Mesothelial cell of epicardium (in vitro differentiated cells): ENCODE measurements at regions not wholly inside any gene's neighbourhood (a gene's known extent, or its start where the extent isn't known, plus 50 kb on each side); places are given as distances from the start of the nearest gene placed in this dataset.

Source experiments
- DNase-seq, 2 experiments: peaks; one replicate each; pipeline ENCODE4 v3.0.0; 2021; ENCODE audit warnings: low spot score in 2 of 2; ENCODE audit not compliant: unreplicated experiment in 2 of 2
- H3K27ac Mint-ChIP-seq: 2 replicates; pipeline ENCODE4 v1.8.0; 2021; ENCODE audit warnings: mixed read lengths
- H3K27me3 Mint-ChIP-seq: 2 replicates; pipeline ENCODE4 v1.8.0; 2021; ENCODE audit warnings: low read depth, mixed read lengths
- H3K36me3 Mint-ChIP-seq: 2 replicates; pipeline ENCODE4 v1.8.0; 2021; ENCODE audit warnings: mixed read lengths
- H3K4me1 Mint-ChIP-seq: 2 replicates; pipeline ENCODE4 v1.8.0; 2021; ENCODE audit warnings: mixed read lengths
- H3K4me3 Mint-ChIP-seq: 2 replicates; pipeline ENCODE4 v1.8.0; 2021; ENCODE audit warnings: mild to moderate bottlenecking, moderate library complexity, mixed read lengths
- H3K9me3 Mint-ChIP-seq: 2 replicates; pipeline ENCODE4 v1.8.0; 2021; ENCODE audit warnings: mixed read lengths
- TF ChIP-seq, protein P1 (sequence below): fragments of 200-600 bp; sonication (generic); IDR thresholded peaks from one replicate; pipeline ENCODE4 v1.5.0; 2021; ENCODE audit warnings: antibody characterized with exemption; ENCODE audit not compliant: unreplicated experiment

DNA sequence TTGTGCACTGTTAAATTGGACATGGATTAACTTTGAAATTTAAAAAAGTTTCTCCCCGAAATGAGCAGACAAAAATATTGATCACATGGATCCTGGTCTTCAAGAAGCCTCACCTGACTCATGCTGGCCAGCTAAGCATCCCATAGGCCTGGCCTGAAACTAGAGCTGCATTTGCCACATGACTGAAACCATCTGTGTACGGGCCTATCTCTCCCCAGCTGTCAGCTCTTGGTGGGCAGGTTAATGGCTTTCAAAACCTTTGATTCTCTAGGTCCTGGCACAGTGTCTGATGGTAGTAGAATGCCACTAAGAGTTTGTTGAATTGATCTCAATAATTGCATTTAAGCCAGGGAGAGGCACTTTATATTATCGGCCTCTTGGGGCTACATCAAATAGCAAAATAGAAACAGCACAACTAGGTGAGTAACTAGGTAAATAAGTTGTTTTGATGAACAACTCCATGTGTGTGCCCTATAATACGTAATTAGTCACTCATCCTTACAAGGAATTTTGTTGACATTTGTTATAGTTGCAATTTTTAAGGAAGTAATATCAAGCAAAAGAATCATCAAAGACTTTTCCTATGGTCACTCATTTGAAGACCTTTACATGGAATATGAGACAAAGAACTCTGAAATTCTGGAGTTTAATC, 251.1 kb downstream of the SP3 start:
- H3K27ac Mint-ChIP-seq: no peak overlapping the region
- H3K27me3 Mint-ChIP-seq: no peaks in the 10 kb centered on the region
- no peaks in the 10 kb centered on the region for H3K36me3 Mint-ChIP-seq
- TF ChIP-seq, protein P1, sequence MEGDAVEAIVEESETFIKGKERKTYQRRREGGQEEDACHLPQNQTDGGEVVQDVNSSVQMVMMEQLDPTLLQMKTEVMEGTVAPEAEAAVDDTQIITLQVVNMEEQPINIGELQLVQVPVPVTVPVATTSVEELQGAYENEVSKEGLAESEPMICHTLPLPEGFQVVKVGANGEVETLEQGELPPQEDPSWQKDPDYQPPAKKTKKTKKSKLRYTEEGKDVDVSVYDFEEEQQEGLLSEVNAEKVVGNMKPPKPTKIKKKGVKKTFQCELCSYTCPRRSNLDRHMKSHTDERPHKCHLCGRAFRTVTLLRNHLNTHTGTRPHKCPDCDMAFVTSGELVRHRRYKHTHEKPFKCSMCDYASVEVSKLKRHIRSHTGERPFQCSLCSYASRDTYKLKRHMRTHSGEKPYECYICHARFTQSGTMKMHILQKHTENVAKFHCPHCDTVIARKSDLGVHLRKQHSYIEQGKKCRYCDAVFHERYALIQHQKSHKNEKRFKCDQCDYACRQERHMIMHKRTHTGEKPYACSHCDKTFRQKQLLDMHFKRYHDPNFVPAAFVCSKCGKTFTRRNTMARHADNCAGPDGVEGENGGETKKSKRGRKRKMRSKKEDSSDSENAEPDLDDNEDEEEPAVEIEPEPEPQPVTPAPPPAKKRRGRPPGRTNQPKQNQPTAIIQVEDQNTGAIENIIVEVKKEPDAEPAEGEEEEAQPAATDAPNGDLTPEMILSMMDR: no peak
- H3K4me1 Mint-ChIP-seq: no peaks in the 10 kb centered on the region
- no peak overlapping the region for H3K4me3 Mint-ChIP-seq
- H3K9me3 Mint-ChIP-seq: no peaks in the 10 kb centered on the region
- no peak for DNase-seq

DNA sequence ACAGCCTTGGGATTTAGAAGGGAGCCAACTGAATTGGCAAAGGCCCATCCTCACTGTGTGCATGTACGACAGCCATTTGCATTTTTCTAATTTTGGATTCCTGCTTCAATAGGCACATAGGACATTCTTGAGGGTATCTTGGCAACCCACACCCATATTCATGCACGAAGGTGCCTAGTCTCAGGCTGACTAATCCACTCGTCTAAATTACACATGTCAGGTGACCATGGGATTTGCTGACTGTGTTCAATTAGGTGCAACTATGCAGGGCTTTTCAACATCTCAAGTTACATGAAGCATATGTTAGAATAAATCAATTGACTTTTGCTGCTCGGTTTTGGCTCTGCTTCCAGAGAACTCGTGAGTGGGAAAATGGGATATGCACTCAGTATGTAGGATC, 249.7 kb downstream of the SP3 start:
- H3K36me3 Mint-ChIP-seq: no peaks in the 10 kb centered on the region
- TF ChIP-seq, protein P1: no peak
- no peak for DNase-seq
- H3K4me1 Mint-ChIP-seq: no peaks in the 10 kb centered on the region
- H3K27ac Mint-ChIP-seq: no peak overlapping the region
- H3K9me3 Mint-ChIP-seq: no peaks in the 10 kb centered on the region
- no peaks in the 10 kb centered on the region for H3K27me3 Mint-ChIP-seq
- no peak overlapping the region for H3K4me3 Mint-ChIP-seq

DNA sequence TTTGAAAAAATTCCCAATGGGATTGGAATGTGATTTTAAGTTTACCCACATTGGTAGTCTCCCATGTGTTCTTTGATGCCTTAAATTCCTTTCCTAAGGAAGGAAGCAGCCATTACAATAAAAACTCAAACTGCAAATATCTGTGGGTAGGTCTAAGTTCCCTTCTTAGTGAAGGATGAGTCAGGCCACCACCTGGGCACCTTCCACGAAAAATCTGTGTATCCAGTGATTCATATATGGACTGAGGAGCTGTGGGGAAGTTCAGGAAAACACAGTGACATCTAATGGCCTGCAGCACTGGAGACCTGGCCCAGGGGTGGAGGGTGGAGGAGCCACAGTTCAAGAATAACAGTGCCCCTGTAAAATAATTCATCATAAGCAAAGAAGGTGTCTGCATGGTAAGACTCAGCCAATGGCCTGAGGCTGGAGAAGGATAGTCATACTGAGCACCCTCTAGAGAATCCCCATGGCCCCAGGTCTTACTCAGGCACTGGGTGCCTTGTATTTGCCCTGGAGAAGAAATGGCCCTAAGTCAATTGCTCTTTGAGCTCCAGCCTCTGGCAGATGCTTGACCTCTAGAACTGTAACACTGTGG, 248.6 kb downstream of the SP3 start:
- DNase-seq: no peak
- no peak overlapping the region for H3K27ac Mint-ChIP-seq
- no peaks in the 10 kb centered on the region for H3K36me3 Mint-ChIP-seq
- TF ChIP-seq, protein P1: no peak
- H3K4me1 Mint-ChIP-seq: no peaks in the 10 kb centered on the region
- no peaks in the 10 kb centered on the region for H3K9me3 Mint-ChIP-seq
- no peak overlapping the region for H3K4me3 Mint-ChIP-seq
- H3K27me3 Mint-ChIP-seq: no peaks in the 10 kb centered on the region

DNA sequence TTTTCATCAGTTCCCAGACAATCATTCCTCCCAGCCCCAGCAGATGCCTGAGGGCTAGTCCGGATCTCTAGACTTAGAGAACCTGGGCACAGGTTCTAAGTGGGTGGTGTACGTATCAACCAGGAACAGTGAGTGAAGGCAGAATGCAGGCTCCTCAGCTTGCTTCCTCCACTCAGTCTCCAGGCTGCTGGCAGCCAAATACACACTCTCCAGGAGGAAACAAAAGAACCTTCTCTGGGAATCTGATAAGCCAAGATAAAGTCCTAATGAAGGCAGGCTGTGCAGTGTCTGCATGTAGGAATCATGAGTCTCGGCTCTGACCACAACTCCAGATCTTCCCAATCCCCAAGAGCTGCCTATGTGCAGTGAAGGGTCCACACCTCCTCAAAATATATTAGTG, 245.7 kb downstream of the SP3 start:
- H3K36me3 Mint-ChIP-seq: no peaks in the 10 kb centered on the region

DNA sequence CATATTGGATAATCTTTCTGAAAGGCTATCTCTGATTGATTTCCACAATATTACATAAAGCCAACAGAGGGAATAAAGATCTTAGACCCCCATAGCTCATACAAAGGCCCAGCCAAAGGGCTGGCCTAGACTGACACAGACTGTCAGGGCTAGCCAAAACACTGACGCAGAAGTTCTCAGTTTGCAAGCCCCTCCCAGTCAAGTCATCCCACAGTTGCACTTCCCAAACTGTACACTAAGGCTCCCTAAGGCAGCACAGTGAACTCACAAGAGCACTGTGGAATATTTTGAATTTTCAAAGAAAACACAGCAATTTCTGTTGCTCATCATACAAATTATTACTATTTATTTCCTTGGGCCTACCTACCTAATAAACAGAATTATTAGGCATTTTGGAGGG, 244.9 kb downstream of the SP3 start:
- TF ChIP-seq, protein P1: no peak
- Mint-ChIP-seq H3K27me3 (no peaks in the 10 kb centered on the region), H3K4me1 (peaks cover 2% of the 10 kb centered on the region), H3K9me3 (no peaks in the 10 kb centered on the region), H3K27ac (no peak overlapping the region), H3K36me3 (no peaks in the 10 kb centered on the region), H3K4me3 (no peak overlapping the region)
- no peak for DNase-seq

More for the DNA sequence above, 245.7 kb downstream of the SP3 start:
- no peak overlapping the region for H3K27ac Mint-ChIP-seq
- H3K4me3 Mint-ChIP-seq: no peak overlapping the region
- H3K4me1 Mint-ChIP-seq: peaks cover 2% of the 10 kb centered on the region
- TF ChIP-seq, protein P1: no peak
- no peaks in the 10 kb centered on the region for H3K9me3 Mint-ChIP-seq
- no peaks in the 10 kb centered on the region for H3K27me3 Mint-ChIP-seq
- DNase-seq: no peak
